GM12874 (cell line): ENCODE measurements at regions not wholly inside any gene's neighbourhood (a gene's known extent, or its start where the extent isn't known, plus 50 kb on each side); places are given as distances from the start of the nearest gene placed in this dataset.

Source experiments
- TF ChIP-seq, protein P1 (sequence below): IDR thresholded peaks from 2 replicates; pipeline ENCODE4 v1.5.1; 2011; ENCODE audit warnings: low read depth, mild to moderate bottlenecking, control low read depth, low read length, moderate library complexity; ENCODE audit not compliant: insufficient read depth

GRCh38 chr3:76731471-76731870 is 308.4 kb upstream of the ROBO2 start:
- TF ChIP-seq, protein P1, sequence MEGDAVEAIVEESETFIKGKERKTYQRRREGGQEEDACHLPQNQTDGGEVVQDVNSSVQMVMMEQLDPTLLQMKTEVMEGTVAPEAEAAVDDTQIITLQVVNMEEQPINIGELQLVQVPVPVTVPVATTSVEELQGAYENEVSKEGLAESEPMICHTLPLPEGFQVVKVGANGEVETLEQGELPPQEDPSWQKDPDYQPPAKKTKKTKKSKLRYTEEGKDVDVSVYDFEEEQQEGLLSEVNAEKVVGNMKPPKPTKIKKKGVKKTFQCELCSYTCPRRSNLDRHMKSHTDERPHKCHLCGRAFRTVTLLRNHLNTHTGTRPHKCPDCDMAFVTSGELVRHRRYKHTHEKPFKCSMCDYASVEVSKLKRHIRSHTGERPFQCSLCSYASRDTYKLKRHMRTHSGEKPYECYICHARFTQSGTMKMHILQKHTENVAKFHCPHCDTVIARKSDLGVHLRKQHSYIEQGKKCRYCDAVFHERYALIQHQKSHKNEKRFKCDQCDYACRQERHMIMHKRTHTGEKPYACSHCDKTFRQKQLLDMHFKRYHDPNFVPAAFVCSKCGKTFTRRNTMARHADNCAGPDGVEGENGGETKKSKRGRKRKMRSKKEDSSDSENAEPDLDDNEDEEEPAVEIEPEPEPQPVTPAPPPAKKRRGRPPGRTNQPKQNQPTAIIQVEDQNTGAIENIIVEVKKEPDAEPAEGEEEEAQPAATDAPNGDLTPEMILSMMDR, result no peak

DNA sequence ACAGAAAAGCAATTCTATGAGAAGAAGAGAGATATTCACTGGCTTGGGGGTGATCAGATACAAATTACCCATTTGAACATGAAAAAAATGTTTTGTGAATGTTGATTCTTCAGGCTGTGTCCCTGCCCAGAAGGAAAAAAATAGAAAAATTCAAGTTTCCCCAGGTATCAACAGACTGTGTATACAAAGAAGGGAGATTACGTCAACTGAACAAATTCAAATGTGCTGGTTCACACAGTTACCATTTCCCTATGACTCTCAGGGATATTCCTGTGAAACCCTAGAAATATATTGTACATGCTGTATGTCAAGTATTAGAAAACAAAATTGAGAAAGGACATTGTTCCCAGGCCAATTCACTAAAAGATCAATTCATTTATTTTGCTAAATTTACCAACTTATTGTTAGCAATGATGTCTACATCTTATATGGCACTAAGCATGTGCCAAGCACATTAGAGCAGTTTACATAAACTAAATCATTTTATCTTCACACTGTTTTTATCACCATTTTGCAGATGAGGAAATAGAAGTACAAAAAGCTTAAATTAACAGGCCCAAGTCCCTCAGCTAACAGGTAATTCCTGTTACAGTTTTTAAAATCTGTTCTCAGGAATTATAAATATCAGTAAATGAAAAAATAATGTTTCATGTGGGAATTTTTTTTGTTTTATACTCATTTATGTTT is 306.7 kb upstream of the ROBO2 start:
- TF ChIP-seq, protein P1, result no peak

GRCh38 chr3:76735152-76735551 is 304.7 kb upstream of the ROBO2 start:
- TF ChIP-seq, protein P1, result no peak

GRCh38 chr3:76753599-76753998 is 286.3 kb upstream of the ROBO2 start:
- TF ChIP-seq, protein P1, result no peak

GRCh38 chr3:76754247-76754646 is 285.7 kb upstream of the ROBO2 start:
- TF ChIP-seq, protein P1, result no peak

DNA sequence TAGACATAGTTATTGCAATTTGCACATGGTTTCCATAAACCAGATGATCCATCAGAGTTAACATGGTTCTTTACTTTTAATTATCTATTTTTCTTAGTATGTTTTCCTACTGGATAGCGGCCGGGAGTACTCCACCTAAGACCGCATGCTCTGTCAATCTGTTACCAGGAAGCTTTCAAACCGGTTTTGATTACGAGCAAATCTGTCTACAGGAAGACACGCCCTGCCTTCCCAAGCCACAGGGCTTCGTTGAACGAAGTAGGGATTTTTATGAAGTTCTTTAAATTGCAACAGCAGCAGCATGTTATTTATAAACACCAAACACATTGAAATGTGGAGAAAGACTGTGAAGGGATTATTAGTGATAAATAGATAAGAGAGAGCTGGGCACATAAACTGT is 283.3 kb upstream of the ROBO2 start:
- TF ChIP-seq, protein P1, result no peak

GRCh38 chr3:76760336-76760735 is 279.6 kb upstream of the ROBO2 start:
- TF ChIP-seq, protein P1, result no peak

DNA sequence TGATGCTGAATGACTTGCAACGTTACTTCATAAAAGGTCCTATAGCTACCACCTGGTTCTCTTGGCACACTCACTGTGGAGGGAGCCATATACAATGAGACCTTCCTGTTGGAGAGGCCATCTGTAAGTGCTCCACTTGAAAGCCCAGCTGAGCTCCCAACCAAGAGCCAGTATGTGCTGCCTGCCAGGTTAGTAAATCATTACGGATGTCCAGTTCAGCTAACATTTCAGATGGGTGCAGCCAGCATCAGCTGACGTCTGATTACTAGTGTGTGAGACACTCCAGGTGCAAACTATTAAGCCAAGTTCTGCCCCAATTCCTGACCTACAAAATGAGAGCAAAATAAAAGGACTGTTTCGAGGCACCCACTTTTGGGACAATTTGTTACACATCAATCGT is 274.4 kb upstream of the ROBO2 start:
- TF ChIP-seq, protein P1, result no peak
